ENCODE measurements at regions not wholly inside any gene's neighbourhood (a gene's known extent, or its start where the extent isn't known, plus 50 kb on each side); places are given as distances from the start of the nearest gene placed in this dataset.

DNA sequence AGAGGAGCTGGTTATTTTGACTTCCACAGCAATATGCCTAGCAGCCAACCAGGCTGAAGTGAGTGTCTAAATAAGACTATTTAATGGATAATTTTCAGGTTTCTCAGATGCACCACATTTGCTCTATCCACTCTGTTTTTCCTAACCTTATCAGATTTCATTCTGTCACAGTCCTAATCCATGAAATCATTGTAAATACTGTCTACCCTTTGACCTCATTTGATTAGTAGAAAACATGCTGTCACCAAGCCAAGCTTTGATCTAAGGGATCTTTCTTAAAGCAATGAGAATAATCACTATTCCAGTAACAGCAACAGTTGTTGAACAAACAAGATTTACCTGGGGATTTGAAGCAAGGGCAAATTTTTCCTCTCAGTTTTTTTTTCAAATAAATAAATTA, 595.6 kb downstream of the LTN1 start:
- no peaks in the 10 kb centered on the region for H3K4me1 ChIP-seq (ENCODE audit: control insufficient read depth, insufficient read depth, low read length)

DNA sequence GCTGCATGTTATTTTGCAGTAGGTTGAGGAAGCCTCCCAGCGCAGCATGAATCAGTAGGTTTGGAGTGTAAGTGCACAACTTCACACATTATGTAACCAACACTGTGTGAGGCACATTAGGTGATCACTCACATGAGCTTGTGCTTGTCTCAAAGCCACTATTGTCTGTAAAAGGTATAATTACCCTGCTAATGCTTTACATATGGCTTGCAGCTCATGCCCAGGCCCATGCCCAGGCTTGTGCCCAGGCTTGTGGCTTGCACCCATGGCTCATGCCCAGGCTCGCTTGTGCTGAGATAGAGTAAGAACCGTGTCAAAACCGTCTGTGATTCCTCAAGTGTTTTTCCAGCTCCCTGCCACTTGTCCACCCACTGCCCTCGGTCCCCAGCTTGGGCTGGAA, 596.3 kb downstream of the LTN1 start:
- no peaks in the 10 kb centered on the region for H3K4me1 ChIP-seq (ENCODE audit: control insufficient read depth, insufficient read depth, low read length)
- H3K36me3 Mint-ChIP-seq (ENCODE audit: low read depth): no peaks in the 10 kb centered on the region
- 85 to 100% methylated on average over 1 to 5 of the region's 5 CpGs for WGBS, 2 experiments (ENCODE audit: insufficient coverage in 1 of 2, insufficient read length in 1 of 2)
- peaks cover 44% of the 10 kb centered on the region for H3K9me3 ChIP-seq (ENCODE audit: control insufficient read depth, low read length)
- H3K27me3 ChIP-seq (ENCODE audit: control insufficient read depth, insufficient read depth, low read length, poor library complexity, severe bottlenecking): peaks cover 63% of the 10 kb centered on the region
- H3K4me3 Mint-ChIP-seq: no peak overlapping the region
- H3K27ac Mint-ChIP-seq: no peak overlapping the region
- TF ChIP-seq, protein P1, sequence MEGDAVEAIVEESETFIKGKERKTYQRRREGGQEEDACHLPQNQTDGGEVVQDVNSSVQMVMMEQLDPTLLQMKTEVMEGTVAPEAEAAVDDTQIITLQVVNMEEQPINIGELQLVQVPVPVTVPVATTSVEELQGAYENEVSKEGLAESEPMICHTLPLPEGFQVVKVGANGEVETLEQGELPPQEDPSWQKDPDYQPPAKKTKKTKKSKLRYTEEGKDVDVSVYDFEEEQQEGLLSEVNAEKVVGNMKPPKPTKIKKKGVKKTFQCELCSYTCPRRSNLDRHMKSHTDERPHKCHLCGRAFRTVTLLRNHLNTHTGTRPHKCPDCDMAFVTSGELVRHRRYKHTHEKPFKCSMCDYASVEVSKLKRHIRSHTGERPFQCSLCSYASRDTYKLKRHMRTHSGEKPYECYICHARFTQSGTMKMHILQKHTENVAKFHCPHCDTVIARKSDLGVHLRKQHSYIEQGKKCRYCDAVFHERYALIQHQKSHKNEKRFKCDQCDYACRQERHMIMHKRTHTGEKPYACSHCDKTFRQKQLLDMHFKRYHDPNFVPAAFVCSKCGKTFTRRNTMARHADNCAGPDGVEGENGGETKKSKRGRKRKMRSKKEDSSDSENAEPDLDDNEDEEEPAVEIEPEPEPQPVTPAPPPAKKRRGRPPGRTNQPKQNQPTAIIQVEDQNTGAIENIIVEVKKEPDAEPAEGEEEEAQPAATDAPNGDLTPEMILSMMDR (conservative IDR thresholded peaks at IDR 0.05): no peak
- no peaks in the 10 kb centered on the region for H3K4me1 Mint-ChIP-seq
- H3K36me3 ChIP-seq (ENCODE audit: control insufficient read depth, insufficient read depth, low read length): no peaks in the 10 kb centered on the region
- DNase-seq: no peak
- H3K9me3 Mint-ChIP-seq: peaks cover 42% of the 10 kb centered on the region
- H3K4me3 ChIP-seq (ENCODE audit: low read length): no peak overlapping the region
- no peak overlapping the region for H3K27ac ChIP-seq (ENCODE audit: low read depth, low read length)
- H3K9ac ChIP-seq (ENCODE audit: extremely low read depth, low read length, poor library complexity, severe bottlenecking): no peak overlapping the region
- peaks cover 52% of the 10 kb centered on the region for H3K27me3 Mint-ChIP-seq (ENCODE audit: insufficient read depth)

More for the DNA sequence above, 595.6 kb downstream of the LTN1 start:
- Histone ChIP-seq H3K9me3 (ENCODE audit: control insufficient read depth, low read length) (peaks cover 44% of the 10 kb centered on the region), H3K9ac (ENCODE audit: extremely low read depth, low read length, poor library complexity, severe bottlenecking) (no peak overlapping the region), H3K27ac (ENCODE audit: low read depth, low read length) (no peak overlapping the region), H3K36me3 (ENCODE audit: control insufficient read depth, insufficient read depth, low read length) (no peaks in the 10 kb centered on the region), H3K4me3 (ENCODE audit: low read length) (no peak overlapping the region), H3K27me3 (ENCODE audit: control insufficient read depth, insufficient read depth, low read length, poor library complexity, severe bottlenecking) (peaks cover 69% of the 10 kb centered on the region)
- Mint-ChIP-seq H3K27me3 (ENCODE audit: insufficient read depth) (peaks cover 58% of the 10 kb centered on the region), H3K4me3 (no peak overlapping the region), H3K36me3 (ENCODE audit: low read depth) (no peaks in the 10 kb centered on the region), H3K9me3 (peaks cover 42% of the 10 kb centered on the region), H3K27ac (no peak overlapping the region), H3K4me1 (no peaks in the 10 kb centered on the region)
- TF ChIP-seq, protein P1 (conservative IDR thresholded peaks at IDR 0.05): no peak
- DNase-seq: no peak

DNA sequence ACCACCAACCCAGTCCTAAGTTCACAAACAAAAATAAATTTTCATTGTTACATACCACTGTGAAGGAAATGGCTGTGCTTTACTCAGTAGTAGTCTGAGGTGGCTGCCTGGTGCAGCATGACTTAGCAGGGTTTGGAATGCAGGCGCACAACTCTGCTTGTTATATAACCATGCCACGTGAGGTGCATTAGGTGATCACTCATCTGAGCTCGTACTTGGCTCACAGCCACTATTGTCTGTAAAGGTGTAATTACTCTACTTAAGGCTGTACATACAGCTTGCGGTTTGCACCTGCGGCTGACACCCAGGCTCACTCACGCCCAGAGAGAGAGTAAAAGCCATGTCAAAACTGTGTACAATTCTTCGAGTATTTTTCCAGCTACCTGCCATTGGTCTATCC, 599.4 kb downstream of the LTN1 start:
- DNase-seq: no peak
- H3K4me1 ChIP-seq (ENCODE audit: control insufficient read depth, insufficient read depth, low read length): no peaks in the 10 kb centered on the region
- TF ChIP-seq, protein P1 (conservative IDR thresholded peaks at IDR 0.05): no peak
- no peaks in the 10 kb centered on the region for H3K4me1 Mint-ChIP-seq
- no peak overlapping the region for H3K4me3 Mint-ChIP-seq
- WGBS, 2 experiments (ENCODE audit: insufficient coverage in 1 of 2, insufficient read length in 1 of 2): 92 to 93% methylated on average over 4 to 7 of the region's 7 CpGs
- H3K4me3 ChIP-seq (ENCODE audit: low read length): no peak overlapping the region
- peaks cover 40% of the 10 kb centered on the region for H3K27me3 Mint-ChIP-seq (ENCODE audit: insufficient read depth)
- H3K27ac Mint-ChIP-seq: no peak overlapping the region
- H3K36me3 Mint-ChIP-seq (ENCODE audit: low read depth): no peaks in the 10 kb centered on the region
- H3K36me3 ChIP-seq (ENCODE audit: control insufficient read depth, insufficient read depth, low read length): no peaks in the 10 kb centered on the region
- no peak overlapping the region for H3K27ac ChIP-seq (ENCODE audit: low read depth, low read length)
- no peak overlapping the region for H3K9ac ChIP-seq (ENCODE audit: extremely low read depth, low read length, poor library complexity, severe bottlenecking)
- H3K9me3 Mint-ChIP-seq: peaks cover 30% of the 10 kb centered on the region
- H3K9me3 ChIP-seq (ENCODE audit: control insufficient read depth, low read length): peaks cover 25% of the 10 kb centered on the region
- H3K27me3 ChIP-seq (ENCODE audit: control insufficient read depth, insufficient read depth, low read length, poor library complexity, severe bottlenecking): peaks cover 44% of the 10 kb centered on the region

Data from endodermal cell (in vitro differentiated cells).